Lung (tissue), 11 donors: ENCODE measurements at regions not wholly inside any gene's neighbourhood (a gene's known extent, or its start where the extent isn't known, plus 50 kb on each side); places are given as distances from the start of the nearest gene placed in this dataset.

Experiments used
- ATAC-seq: fragments of 200-7000 bp; cut with Tn5 transposase; one replicate; pipeline ENCODE4 v1.9.1; 2020; ENCODE audit warnings: moderate number of reproducible peaks; ENCODE audit not compliant: insufficient read depth, low FRiP score
- DNase-seq, 3 donors: peaks; one replicate each; pipeline ENCODE4 v3.0.0-alpha.2; 2013 to 2017
- H3K27ac ChIP-seq, 2 donors: one replicate each; pipeline ENCODE4 v1.5.1; 2013; ENCODE audit warnings: mild to moderate bottlenecking in 2 of 2, moderate library complexity in 2 of 2, control low read depth in 1 of 2, inconsistent platforms in 1 of 2, low read depth in 1 of 2, low read length in 1 of 2
- H3K27me3 ChIP-seq, 3 donors: one replicate each; pipeline ENCODE4 v1.5.1; 2013; ENCODE audit warnings: low read length in 2 of 3; ENCODE audit not compliant: control insufficient read depth in 3 of 3, insufficient read depth in 3 of 3
- H3K36me3 ChIP-seq, 4 donors: one replicate each; pipeline ENCODE4 v1.5.1; 2013; ENCODE audit warnings: low read length in 4 of 4, mild to moderate bottlenecking in 1 of 4, moderate library complexity in 1 of 4; ENCODE audit not compliant: control insufficient read depth in 4 of 4, insufficient read depth in 4 of 4
- H3K4me1 ChIP-seq, 5 donors: one replicate each; pipeline ENCODE4 v1.5.1; 2013; ENCODE audit warnings: low read length in 5 of 5, mild to moderate bottlenecking in 2 of 5, moderate library complexity in 1 of 5; ENCODE audit not compliant: control insufficient read depth in 5 of 5, insufficient read depth in 5 of 5
- H3K4me3 ChIP-seq: one replicate; pipeline ENCODE4 v1.5.1; 2013; ENCODE audit warnings: mild to moderate bottlenecking, control low read depth, moderate library complexity
- H3K9ac ChIP-seq, 2 donors: one replicate each; pipeline ENCODE4 v1.5.1; 2013; ENCODE audit warnings: low read length in 2 of 2, control low read depth in 1 of 2; ENCODE audit not compliant: insufficient read depth in 1 of 2
- H3K9me3 ChIP-seq, 4 donors: one replicate each; pipeline ENCODE4 v1.5.1; 2013; ENCODE audit warnings: low read length in 3 of 4, mild to moderate bottlenecking in 1 of 4, moderate library complexity in 1 of 4; ENCODE audit not compliant: control insufficient read depth in 4 of 4, insufficient read depth in 3 of 4
- CTCF ChIP-seq: IDR thresholded peaks from 2 replicates; pipeline ENCODE4 v1.5.1; 2012; ENCODE audit warnings: mild to moderate bottlenecking; ENCODE audit errors: control extremely low read depth, extremely low read depth
- WGBS, 2 donors: extraction: QIAGEN DNeasy Blood & Tissue Kit; methylation state at CpG; one replicate each; pipeline ENCODE4 v1.1.7; 2013; 5-methylcytosine and 5-hydroxymethylcytosine counted together
- donor health status: control.
- donor health status: control.
- donor health status: Bipolar disorder and iron deficiency.
- donor health status: healthy.
- donor health status: DM: yes; HTN: yes; CAD: no.

GRCh38 chr15:87357637-87358313, 898.8 kb downstream of the NTRK3 start:
- H3K4me1 ChIP-seq: peaks cover 0 to 25% (median 5%) of the 10 kb centered on the region in 5 donors
- 44 to 74% methylated on average over 3 of the region's 3 CpGs for WGBS, 2 donors
- no peak for TF ChIP-seq CTCF
- H3K9me3 ChIP-seq: peaks cover 0 to under 1% (median 0%) of the 10 kb centered on the region in 4 donors
- H3K4me3 ChIP-seq: no peak overlapping the region
- ATAC-seq (no peak), DNase-seq (peak in 1 of 3 donors; percentile 22)
- no peak overlapping the region for H3K9ac ChIP-seq
- H3K27me3 ChIP-seq: no peaks in the 10 kb centered on the region
- no peaks in the 10 kb centered on the region for H3K36me3 ChIP-seq
- H3K27ac ChIP-seq: no peak overlapping the region

GRCh38 chr15:87355946-87356345, 900.6 kb downstream of the NTRK3 start:
- Histone ChIP-seq H3K9ac (no peak overlapping the region), H3K27ac (no peak overlapping the region), H3K36me3 (no peaks in the 10 kb centered on the region), H3K4me1 (peaks cover 0 to 25% (median 5%) of the 10 kb centered on the region in 5 donors), H3K27me3 (no peaks in the 10 kb centered on the region), H3K9me3 (peaks cover 0 to 4% (median 0%) of the 10 kb centered on the region in 4 donors), H3K4me3 (no peak overlapping the region)
- TF ChIP-seq CTCF: no peak
- 77 to 79% methylated on average over 1 of the region's 1 CpG for WGBS, 2 donors
- peak in 2 of 3 donors; percentile 17 to 22 for DNase-seq
- ATAC-seq: no peak

GRCh38 chr15:87354661-87355410, 901.7 kb downstream of the NTRK3 start:
- H3K9ac ChIP-seq: no peak overlapping the region
- no peaks in the 10 kb centered on the region for H3K36me3 ChIP-seq
- no peak for ATAC-seq
- no peaks in the 10 kb centered on the region for H3K27me3 ChIP-seq
- 54 to 78% methylated on average over 3 of the region's 3 CpGs for WGBS, 2 donors
- peaks cover 0 to 25% (median 5%) of the 10 kb centered on the region in 5 donors for H3K4me1 ChIP-seq
- TF ChIP-seq CTCF: no peak
- H3K27ac ChIP-seq: no peak overlapping the region
- H3K4me3 ChIP-seq: no peak overlapping the region
- peaks cover 0 to 4% (median 0%) of the 10 kb centered on the region in 4 donors for H3K9me3 ChIP-seq
- DNase-seq: no peak
